NT2/D1 (cell line): ENCODE measurements at regions not wholly inside any gene's neighbourhood (a gene's known extent, or its start where the extent isn't known, plus 50 kb on each side); places are given as distances from the start of the nearest gene placed in this dataset.

Source experiments
- SUZ12 ChIP-seq: IDR thresholded peaks from 2 replicates; pipeline ENCODE4 v1.6.1; 2011; ENCODE audit not compliant: insufficient read length, insufficient read depth; ENCODE audit errors: extremely low read depth
- YY1 ChIP-seq: IDR thresholded peaks from 2 replicates; pipeline ENCODE4 v1.6.1; 2011; ENCODE audit not compliant: insufficient read length, insufficient read depth
- ZNF274 ChIP-seq: IDR thresholded peaks from 2 replicates; pipeline ENCODE4 v1.6.1; 2011; ENCODE audit warnings: mild to moderate bottlenecking, low read depth, low read length

- no peak for TF ChIP-seq ZNF274
- no peak for TF ChIP-seq YY1
- no peak for TF ChIP-seq SUZ12
Observed at GRCh38 chr16:52293204-52293603, 253.7 kb downstream of the TOX3 start.
